ENCODE measurements at regions not wholly inside any gene's neighbourhood (a gene's known extent, or its start where the extent isn't known, plus 50 kb on each side); places are given as distances from the start of the nearest gene placed in this dataset.

DNA sequence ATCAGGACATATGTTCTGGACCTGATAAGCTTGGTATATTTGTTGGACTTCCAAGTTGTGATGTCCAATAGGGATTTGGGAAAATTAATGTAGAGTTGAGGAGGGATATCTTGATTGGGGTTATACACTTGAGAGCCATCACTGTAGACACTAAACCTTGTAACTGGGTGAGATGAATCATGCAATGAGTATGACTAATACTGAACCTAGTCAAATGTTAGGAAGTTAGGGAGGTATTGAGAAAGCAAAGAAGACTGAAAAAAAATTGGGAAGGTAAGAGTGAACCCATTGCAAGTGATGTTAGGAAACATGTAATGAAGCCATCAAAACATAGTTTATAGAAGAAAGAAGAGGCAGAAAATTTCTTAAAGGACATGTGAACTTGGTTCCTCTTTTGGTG, 668.4 kb upstream of the CDH9 start:
- H3K4me1 ChIP-seq (ENCODE audit: control insufficient read depth, insufficient read depth, low read length): peaks cover 2% of the 10 kb centered on the region; the same call in 1 of the 2 replicates
- no peak overlapping the region for H3K27ac ChIP-seq (ENCODE audit: low read length)

DNA sequence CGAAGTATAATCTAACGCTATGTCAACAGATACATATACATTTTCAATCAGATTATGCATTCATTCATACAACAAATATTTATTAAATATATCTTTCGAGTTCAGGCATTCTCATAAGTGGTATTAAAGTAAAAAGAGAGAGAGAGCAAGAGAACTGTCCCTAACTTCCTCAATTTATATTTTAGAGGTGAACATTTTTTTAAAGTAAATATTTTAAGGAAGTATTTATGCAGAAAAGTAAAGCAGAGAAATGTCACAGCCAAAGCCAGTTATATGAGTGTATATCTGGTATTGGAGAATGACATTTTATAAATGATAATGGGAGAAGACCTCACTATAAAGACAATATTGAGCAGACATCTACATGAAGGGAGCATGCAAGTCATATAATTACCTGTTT, 667.3 kb upstream of the CDH9 start:
- no peak for DNase-seq (ENCODE audit: low read depth, low spot score)
- H3K27ac ChIP-seq (ENCODE audit: low read length): no peak overlapping the region
- no peaks in the 10 kb centered on the region for H3K9me3 ChIP-seq (ENCODE audit: control insufficient read depth, insufficient read depth, low read length)
- H3K4me3 ChIP-seq (ENCODE audit: low read length): no peak overlapping the region
- peaks cover 2% of the 10 kb centered on the region; the same call in 1 of the 2 replicates for H3K4me1 ChIP-seq (ENCODE audit: control insufficient read depth, insufficient read depth, low read length)
- no CpG with 5 or more reads among the region's 3 CpGs for WGBS (ENCODE audit: insufficient coverage, insufficient read length)
- H3K27me3 ChIP-seq (ENCODE audit: control insufficient read depth, insufficient read depth, low read length): no peaks in the 10 kb centered on the region
- no peaks in the 10 kb centered on the region for H3K36me3 ChIP-seq (ENCODE audit: control insufficient read depth, insufficient read depth, low read length)

More for the DNA sequence above, 668.4 kb upstream of the CDH9 start:
- H3K36me3 ChIP-seq (ENCODE audit: control insufficient read depth, insufficient read depth, low read length): no peaks in the 10 kb centered on the region
- H3K4me3 ChIP-seq (ENCODE audit: low read length): no peak overlapping the region
- DNase-seq (ENCODE audit: low read depth, low spot score): no peak
- H3K9me3 ChIP-seq (ENCODE audit: control insufficient read depth, insufficient read depth, low read length): no peaks in the 10 kb centered on the region
- H3K27me3 ChIP-seq (ENCODE audit: control insufficient read depth, insufficient read depth, low read length): no peaks in the 10 kb centered on the region

DNA sequence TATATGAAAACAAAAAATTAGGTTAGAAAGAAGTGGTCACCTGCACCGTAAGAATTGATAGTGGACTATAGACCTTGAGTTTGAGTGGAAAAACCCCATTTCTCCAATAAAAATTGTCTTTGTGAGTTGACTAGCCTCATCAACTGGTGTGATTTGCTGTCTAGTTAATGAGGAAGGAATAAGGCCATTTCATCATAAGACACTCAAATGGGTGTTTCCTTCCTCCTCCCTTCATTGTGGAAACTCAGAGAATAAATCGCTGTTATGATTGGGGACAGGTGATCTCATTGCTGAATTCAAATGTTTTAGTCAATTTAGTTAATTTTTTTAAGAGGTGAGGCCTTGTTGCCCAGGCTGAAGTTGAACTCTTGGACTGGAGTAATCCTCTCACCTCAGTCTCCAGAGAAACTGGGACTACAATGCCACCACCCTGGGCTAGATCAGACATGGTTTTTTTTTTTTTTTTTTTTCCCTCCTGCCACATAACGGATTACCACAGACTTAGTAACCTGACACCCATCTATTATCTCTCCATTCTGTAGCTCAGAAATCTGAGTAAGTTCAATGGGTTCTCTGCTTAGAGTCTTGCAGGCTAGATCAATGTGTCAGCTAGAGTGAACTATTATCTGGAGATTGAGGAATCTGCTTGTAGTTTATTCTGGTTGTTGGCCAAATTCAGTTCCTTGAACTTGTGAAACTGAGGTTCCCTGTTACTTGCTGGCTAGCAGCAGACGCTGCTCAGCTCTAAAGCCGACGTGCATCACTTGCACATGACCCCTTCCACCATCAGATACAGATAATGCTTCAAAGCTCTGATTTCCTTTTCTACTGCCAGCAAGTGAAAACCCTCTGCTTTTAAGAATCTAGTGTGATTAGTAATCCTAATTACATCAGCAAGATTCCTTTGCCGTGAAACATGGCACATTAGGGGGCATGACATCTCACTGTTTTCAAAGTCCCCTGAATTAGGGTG, 663.8 kb upstream of the CDH9 start:
- Histone ChIP-seq H3K4me1 (ENCODE audit: control insufficient read depth, insufficient read depth, low read length) (peaks cover 2% of the 10 kb centered on the region; the same call in 1 of the 2 replicates), H3K9me3 (ENCODE audit: control insufficient read depth, insufficient read depth, low read length) (no peaks in the 10 kb centered on the region), H3K4me3 (ENCODE audit: low read length) (no peak overlapping the region), H3K36me3 (ENCODE audit: control insufficient read depth, insufficient read depth, low read length) (no peaks in the 10 kb centered on the region), H3K27ac (ENCODE audit: low read length) (no peak overlapping the region), H3K27me3 (ENCODE audit: control insufficient read depth, insufficient read depth, low read length) (no peaks in the 10 kb centered on the region)
- no CpG with 5 or more reads among the region's 7 CpGs for WGBS (ENCODE audit: insufficient coverage, insufficient read length)
- DNase-seq (ENCODE audit: low read depth, low spot score): no peak

DNA sequence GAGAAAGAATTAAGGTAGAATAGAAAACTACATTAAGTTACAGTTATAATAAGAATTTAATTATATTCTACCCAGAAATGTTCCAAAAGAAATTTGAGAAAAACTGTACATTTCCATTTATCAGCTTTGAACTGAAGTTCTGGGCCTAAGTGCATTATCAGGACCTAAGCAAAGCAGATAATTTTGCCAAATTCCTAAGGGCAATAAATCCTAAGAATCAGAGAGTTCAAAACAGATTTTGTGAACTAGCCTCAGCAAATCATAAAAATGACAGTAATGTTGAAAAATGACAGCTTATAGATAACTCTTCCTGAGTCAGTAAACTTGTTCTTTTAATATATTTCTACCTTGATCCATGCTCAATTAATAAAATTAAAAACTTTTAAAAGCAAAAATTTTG, 662.1 kb upstream of the CDH9 start:
- H3K27ac ChIP-seq (ENCODE audit: low read length): no peak overlapping the region
- DNase-seq (ENCODE audit: low read depth, low spot score): no peak
- peaks cover 2% of the 10 kb centered on the region; the same call in 1 of the 2 replicates for H3K4me1 ChIP-seq (ENCODE audit: control insufficient read depth, insufficient read depth, low read length)
- H3K9me3 ChIP-seq (ENCODE audit: control insufficient read depth, insufficient read depth, low read length): no peaks in the 10 kb centered on the region
- H3K36me3 ChIP-seq (ENCODE audit: control insufficient read depth, insufficient read depth, low read length): no peaks in the 10 kb centered on the region
- no peak overlapping the region for H3K4me3 ChIP-seq (ENCODE audit: low read length)
- no peaks in the 10 kb centered on the region for H3K27me3 ChIP-seq (ENCODE audit: control insufficient read depth, insufficient read depth, low read length)

DNA sequence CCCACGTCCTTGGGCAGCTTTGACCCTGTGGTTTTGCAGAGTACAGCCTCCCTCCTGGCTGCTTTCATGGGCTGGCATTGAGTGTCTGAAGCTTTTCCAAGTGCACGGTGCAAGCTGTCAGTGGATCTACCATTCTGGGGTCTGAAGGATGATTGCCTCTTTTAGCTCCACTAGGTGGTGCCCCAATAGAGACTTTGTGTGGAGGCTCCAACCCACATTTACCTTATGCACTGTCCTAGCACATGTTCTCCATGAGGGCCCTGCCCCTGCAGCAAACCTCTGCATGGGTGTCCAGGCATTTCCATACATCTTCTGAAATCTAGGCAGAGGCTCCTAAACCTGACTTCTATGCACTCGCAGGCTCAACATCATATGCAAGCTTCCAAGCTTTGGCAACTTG, 644.2 kb upstream of the CDH9 start:
- H3K27ac ChIP-seq (ENCODE audit: low read length): no peak overlapping the region
- H3K27me3 ChIP-seq (ENCODE audit: control insufficient read depth, insufficient read depth, low read length): no peaks in the 10 kb centered on the region
- no peaks in the 10 kb centered on the region; the same call in 1 of the 2 replicates for H3K4me1 ChIP-seq (ENCODE audit: control insufficient read depth, insufficient read depth, low read length)
- no peak overlapping the region for H3K4me3 ChIP-seq (ENCODE audit: low read length)
- no peaks in the 10 kb centered on the region for H3K9me3 ChIP-seq (ENCODE audit: control insufficient read depth, insufficient read depth, low read length)
- peak; percentile 20 for DNase-seq (ENCODE audit: low read depth, low spot score)
- H3K36me3 ChIP-seq (ENCODE audit: control insufficient read depth, insufficient read depth, low read length): no peaks in the 10 kb centered on the region
- WGBS (ENCODE audit: insufficient coverage, insufficient read length): no CpG with 5 or more reads among the region's 3 CpGs

DNA sequence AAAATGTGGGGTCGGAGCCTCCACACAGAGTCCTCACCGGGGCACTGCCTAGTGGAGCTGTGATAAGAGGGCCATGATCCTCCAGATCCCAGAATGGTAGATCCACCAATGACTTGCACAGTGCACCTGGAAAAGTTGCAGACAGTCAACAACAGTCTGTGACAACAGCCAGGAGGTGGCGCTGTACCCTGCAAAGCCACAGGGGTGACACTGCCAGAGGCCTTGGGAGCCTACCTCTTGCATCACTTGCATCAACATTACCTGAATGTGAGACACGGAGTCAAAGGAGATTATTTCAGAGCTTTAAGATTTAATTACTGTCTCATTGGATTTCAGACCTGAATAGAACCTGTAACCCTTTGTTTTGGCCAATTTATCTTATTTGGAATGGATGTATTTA, 614.1 kb upstream of the CDH9 start:
- Histone ChIP-seq H3K27ac (ENCODE audit: low read length) (no peak overlapping the region), H3K9me3 (ENCODE audit: control insufficient read depth, insufficient read depth, low read length) (no peaks in the 10 kb centered on the region), H3K4me1 (ENCODE audit: control insufficient read depth, insufficient read depth, low read length) (no peaks in the 10 kb centered on the region), H3K27me3 (ENCODE audit: control insufficient read depth, insufficient read depth, low read length) (no peaks in the 10 kb centered on the region), H3K4me3 (ENCODE audit: low read length) (no peak overlapping the region), H3K36me3 (ENCODE audit: control insufficient read depth, insufficient read depth, low read length) (no peaks in the 10 kb centered on the region)
- WGBS (ENCODE audit: insufficient coverage, insufficient read length): no CpG with 5 or more reads among the region's 4 CpGs
- peak; percentile 39 for DNase-seq (ENCODE audit: low read depth, low spot score)

DNA sequence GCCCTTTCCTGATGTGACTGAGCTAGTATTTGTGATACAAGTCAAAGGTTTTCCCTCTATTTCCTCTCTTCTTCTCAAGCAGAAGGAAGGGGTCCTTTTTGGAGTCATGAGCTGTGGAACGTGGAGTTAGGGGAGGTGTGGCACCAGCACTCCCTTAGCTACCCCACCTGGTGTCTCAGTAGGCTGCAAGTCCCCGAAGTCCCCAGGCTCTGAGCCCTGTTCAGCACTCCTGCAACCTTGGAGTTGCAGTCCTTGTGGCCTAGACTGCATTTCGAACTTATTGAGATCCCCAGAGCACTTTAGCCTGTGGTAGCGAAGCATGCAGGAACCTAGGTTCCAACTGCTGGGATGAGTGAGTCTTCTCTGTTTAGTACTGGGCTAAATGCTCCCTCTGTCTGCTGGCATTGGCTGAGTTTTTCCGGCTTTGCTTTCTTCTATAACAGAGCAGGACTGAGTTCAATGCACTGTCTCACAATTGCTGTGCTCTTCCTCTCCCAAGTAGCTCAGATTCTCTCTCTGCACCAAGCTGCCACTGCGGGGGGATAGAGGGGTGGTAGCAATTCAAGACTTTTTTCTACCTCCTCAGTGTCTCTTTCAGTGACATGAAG, 600.7 kb upstream of the CDH9 start:
- Histone ChIP-seq H3K4me3 (ENCODE audit: low read length) (no peak overlapping the region), H3K27ac (ENCODE audit: low read length) (no peak overlapping the region), H3K27me3 (ENCODE audit: control insufficient read depth, insufficient read depth, low read length) (no peaks in the 10 kb centered on the region), H3K9me3 (ENCODE audit: control insufficient read depth, insufficient read depth, low read length) (no peaks in the 10 kb centered on the region), H3K36me3 (ENCODE audit: control insufficient read depth, insufficient read depth, low read length) (no peaks in the 10 kb centered on the region), H3K4me1 (ENCODE audit: control insufficient read depth, insufficient read depth, low read length) (no peaks in the 10 kb centered on the region)
- no peak for DNase-seq (ENCODE audit: low read depth, low spot score)
- WGBS (ENCODE audit: insufficient coverage, insufficient read length): no CpG with 5 or more reads among the region's 6 CpGs

DNA sequence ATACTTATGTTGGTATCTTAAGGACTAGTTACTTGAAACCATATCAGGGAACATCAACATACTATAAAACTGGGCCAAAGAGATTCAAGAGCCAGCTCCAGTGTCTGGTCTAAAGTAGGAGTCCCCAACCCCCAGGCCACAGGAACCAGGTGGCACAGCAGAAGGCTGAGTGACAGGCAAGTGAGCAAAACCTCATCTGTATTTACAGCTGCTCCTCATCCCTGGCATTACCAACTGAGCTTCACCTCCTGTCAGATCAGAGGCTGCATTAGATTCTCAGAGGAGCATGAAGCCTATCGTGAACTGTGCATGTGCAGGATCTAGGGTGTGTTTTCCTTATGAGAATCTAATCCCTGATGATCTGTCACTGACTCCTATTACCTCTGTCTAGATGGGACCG, 581.6 kb upstream of the CDH9 start:
- no CpG with 5 or more reads among the region's 2 CpGs for WGBS (ENCODE audit: insufficient coverage, insufficient read length)
- Histone ChIP-seq H3K27ac (ENCODE audit: low read length) (no peak overlapping the region), H3K9me3 (ENCODE audit: control insufficient read depth, insufficient read depth, low read length) (no peaks in the 10 kb centered on the region), H3K36me3 (ENCODE audit: control insufficient read depth, insufficient read depth, low read length) (no peaks in the 10 kb centered on the region), H3K4me3 (ENCODE audit: low read length) (no peak overlapping the region), H3K4me1 (ENCODE audit: control insufficient read depth, insufficient read depth, low read length) (no peaks in the 10 kb centered on the region), H3K27me3 (ENCODE audit: control insufficient read depth, insufficient read depth, low read length) (no peaks in the 10 kb centered on the region)
- no peak for DNase-seq (ENCODE audit: low read depth, low spot score)

DNA sequence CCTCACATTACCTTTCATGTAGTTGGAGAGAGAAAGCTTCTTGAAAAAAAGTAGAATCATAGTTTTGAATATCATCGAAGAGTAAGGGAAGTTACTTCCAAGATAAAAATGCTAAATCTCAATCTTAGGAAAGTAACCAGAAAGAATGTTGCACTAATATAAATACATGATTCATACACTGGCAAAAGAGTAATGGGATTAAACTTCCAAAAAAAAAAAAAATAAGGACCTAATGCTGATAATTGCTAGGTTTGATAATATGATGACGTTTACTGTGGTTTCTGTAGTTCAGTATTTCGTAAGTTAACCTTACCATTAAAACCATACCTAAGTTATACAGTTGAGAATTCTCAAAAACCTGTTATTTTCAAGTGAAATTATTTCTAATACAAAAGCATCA, 573.8 kb upstream of the CDH9 start:
- Histone ChIP-seq H3K4me3 (ENCODE audit: low read length) (no peak overlapping the region), H3K9me3 (ENCODE audit: control insufficient read depth, insufficient read depth, low read length) (no peaks in the 10 kb centered on the region), H3K27ac (ENCODE audit: low read length) (no peak overlapping the region), H3K27me3 (ENCODE audit: control insufficient read depth, insufficient read depth, low read length) (no peaks in the 10 kb centered on the region), H3K4me1 (ENCODE audit: control insufficient read depth, insufficient read depth, low read length) (no peaks in the 10 kb centered on the region), H3K36me3 (ENCODE audit: control insufficient read depth, insufficient read depth, low read length) (no peaks in the 10 kb centered on the region)
- WGBS (ENCODE audit: insufficient coverage, insufficient read length): no CpG with 5 or more reads among the region's 3 CpGs
- no peak for DNase-seq (ENCODE audit: low read depth, low spot score)

DNA sequence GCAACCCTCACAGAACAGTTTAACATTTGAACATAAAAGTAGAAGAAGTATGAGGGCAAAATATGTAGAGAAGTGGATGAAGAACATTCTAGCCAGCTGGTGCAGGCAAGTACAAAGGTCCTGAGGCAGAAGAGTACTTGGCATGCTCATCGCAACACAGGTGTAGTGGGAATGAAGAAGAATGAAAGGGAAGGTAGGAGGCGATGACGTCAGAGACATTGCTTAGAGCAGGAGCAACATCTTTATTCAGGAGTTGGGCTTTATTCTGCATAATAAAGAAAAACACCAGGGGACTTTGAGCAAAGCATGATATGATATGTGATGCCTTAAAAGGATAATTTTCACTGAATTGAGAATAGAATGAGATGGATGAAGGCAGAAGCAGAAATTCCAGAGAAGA, 570.6 kb upstream of the CDH9 start:
- no peak overlapping the region for H3K4me3 ChIP-seq (ENCODE audit: low read length)
- DNase-seq (ENCODE audit: low read depth, low spot score): no peak
- H3K9me3 ChIP-seq (ENCODE audit: control insufficient read depth, insufficient read depth, low read length): no peaks in the 10 kb centered on the region
- no peak overlapping the region for H3K27ac ChIP-seq (ENCODE audit: low read length)
- no CpG with 5 or more reads among the region's 3 CpGs for WGBS (ENCODE audit: insufficient coverage, insufficient read length)
- no peaks in the 10 kb centered on the region for H3K36me3 ChIP-seq (ENCODE audit: control insufficient read depth, insufficient read depth, low read length)
- H3K27me3 ChIP-seq (ENCODE audit: control insufficient read depth, insufficient read depth, low read length): no peaks in the 10 kb centered on the region
- no peaks in the 10 kb centered on the region for H3K4me1 ChIP-seq (ENCODE audit: control insufficient read depth, insufficient read depth, low read length)

DNA sequence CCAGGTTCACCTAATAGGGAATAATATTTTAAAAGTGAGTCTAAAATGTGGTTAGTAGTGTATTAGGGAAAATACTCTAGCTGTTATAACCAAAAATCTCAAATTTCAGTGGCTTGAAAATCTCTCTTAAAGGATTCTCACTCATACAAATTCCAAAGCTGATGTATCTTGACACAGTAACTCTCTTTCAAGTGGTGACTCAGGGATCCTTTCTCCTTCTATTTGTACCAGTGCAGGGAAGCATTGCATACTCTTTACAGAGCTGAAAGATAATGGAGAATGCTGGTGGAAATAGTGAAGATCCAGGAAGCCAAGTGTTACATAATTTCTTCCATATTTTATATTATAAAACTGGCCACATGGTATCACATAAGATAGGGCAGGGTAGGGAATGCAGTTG, 560.2 kb upstream of the CDH9 start:
- Histone ChIP-seq H3K36me3 (ENCODE audit: control insufficient read depth, insufficient read depth, low read length) (no peaks in the 10 kb centered on the region), H3K27ac (ENCODE audit: low read length) (no peak overlapping the region), H3K4me3 (ENCODE audit: low read length) (no peak overlapping the region), H3K27me3 (ENCODE audit: control insufficient read depth, insufficient read depth, low read length) (no peaks in the 10 kb centered on the region), H3K4me1 (ENCODE audit: control insufficient read depth, insufficient read depth, low read length) (no peaks in the 10 kb centered on the region), H3K9me3 (ENCODE audit: control insufficient read depth, insufficient read depth, low read length) (no peaks in the 10 kb centered on the region)
- DNase-seq (ENCODE audit: low read depth, low spot score): no peak

Data from iPS DF 6.9 (cell line).